GM18861 (cell line): ENCODE measurements at regions not wholly inside any gene's neighbourhood (a gene's known extent, or its start where the extent isn't known, plus 50 kb on each side); places are given as distances from the start of the nearest gene placed in this dataset.

ENCODE experiments used
- ATAC-seq: cut with Tn5 transposase; IDR thresholded peaks from one replicate; pipeline ENCODE4 v1.9.1; 2021; ENCODE audit not compliant: unreplicated experiment

DNA sequence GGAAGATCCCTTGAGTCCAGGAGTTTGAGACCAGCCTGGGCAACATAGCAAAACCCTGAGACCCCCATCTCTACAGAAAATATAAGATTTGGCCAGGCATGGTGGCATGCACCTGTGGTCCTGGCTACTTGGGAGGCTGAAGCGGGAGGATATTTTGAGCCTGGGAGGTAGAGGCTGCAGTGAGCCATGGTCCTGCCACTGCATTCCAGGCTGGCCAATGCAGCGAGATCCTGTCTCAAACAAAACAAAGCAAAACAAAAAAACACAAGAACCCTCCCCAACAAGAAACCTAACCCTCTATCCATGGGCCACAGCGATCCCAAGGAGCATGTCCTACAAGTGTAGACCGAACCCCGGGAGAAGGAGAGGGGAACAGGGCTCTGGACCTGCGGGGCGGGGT is 133.3 kb downstream of the MGAT5B start:
- no peak for ATAC-seq

DNA sequence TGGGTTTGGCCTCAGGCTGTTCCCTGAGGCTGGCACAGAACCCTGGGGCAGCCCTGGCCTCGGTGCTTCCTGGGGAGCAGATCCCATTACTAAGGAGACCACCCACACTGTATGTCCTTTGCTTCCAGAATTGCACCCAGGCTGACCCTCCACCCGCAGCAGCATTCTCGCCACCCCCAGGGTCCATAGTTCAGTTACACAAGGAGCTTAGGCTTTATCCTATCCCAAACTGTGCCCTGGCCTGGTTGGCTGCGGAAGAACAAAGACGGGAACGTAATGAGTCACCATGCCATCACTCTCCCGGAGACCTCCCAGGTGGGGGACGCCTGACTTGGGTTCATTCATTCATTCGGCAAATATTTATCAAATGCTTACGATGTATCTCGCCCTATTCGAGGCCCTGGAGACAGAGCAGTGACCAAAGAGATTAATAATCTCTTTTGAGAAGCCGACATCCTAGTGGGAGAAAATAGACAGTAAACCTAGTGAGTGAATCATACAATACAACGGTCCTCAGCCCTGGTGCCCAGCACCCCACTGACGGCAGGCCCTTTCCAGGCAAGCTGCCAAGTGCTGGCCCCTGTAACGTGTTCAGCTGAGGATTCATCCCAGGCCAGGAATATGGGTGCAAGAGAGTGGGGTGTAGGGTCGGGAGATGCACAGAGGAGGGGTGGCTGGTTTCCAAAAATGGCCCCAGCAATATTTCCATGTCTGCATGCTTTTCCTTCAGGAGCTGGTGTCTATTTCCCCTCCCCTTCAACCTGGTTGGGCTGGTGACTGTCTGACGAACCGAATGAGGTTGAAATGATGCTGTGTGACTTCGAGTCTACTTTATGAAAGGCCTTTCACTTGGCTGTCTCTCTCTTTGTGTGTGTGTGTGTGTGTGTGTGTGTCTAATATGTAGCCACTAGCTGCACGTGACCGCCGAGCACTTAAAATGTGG is 134.2 kb downstream of the MGAT5B start:
- no peak for ATAC-seq

DNA sequence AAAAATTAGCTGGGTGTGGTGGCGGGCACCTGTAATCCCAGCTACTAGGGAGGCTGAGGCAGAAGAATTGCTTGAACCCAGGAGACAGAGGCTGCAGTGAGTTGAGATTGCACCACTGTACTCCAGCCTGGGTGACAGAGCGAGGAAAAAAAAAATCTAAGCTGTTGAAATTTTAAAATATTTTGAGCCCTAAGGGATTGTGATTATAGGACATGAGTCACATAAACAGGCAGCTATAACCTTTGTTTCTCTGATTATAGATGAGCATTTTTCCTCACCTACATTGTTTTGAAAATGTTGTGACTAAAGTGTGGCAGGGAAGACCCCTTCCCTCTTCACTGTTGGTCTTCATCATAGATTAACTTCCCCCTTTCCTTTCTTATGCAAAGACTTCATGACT is 135.5 kb downstream of the MGAT5B start:
- no peak for ATAC-seq

DNA sequence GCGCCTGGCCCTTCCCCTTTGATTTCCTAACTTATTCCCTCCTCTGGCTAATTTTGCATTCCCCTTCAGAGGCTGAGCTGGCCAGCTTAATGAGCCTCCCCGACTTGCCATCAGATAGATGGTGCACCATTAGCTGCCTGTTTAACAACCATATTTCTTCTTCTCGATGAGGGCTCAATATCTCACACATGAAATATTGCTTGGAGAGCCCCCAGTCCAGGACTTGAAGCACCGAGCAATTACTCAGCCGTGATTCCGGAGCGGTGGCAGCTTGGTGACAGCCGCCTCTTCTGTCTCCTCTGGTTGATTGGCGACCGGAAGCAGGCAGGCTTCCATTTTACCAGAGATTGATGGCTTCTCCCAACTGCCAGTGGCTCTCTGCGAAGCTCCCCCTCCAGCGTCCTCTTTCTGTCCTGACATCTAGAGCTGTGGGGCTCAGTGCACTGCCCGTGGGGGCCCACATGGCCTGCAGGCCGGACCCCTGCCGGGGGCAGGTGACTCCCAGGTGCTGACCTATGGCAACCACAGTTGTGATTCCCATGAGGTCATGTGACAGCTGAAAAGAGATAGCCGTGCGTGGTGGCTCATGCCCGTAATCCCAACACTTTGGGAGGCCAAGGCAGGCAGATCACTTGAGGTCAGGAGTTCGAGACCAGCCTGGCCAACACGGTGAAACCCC is 133.7 kb upstream of the SEC14L1 start:
- ATAC-seq: no peak

DNA sequence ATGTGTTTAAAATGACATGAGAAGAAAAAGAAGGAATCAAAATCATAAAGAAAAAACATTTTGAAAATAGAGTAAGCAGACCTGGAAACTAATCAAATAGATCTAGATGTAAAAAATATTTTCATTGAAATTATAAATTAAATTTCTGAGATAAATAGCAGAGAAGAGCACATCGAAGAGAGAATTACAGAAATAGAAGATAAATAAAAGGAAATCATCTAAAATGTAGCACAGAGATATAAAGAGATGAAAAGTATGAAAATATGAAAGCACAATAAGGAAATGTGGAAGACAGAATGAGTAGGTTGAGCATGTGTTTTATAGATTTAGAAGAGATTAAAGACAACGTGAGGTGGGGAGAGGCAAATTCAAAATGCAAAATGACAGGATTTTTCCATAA is 130.9 kb upstream of the SEC14L1 start:
- no peak for ATAC-seq

DNA sequence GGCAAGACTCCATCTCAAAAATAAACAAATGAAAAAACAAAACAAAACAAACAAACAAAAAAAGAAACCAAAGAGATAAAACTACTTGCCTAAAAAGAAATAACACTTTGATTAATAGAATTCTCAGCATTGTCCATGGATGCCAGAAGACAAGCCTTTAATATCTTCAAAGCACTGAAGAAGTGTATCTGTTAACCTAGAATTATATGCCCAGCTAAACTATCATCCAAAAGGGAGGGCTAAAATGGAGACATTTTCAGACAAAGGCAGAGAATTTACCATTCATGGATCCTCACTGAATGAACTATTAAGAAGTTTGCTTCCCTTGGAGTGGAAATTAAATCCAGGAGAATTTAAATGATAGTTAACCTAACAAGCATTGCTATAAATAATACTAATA is 130.1 kb upstream of the SEC14L1 start:
- no peak for ATAC-seq

DNA sequence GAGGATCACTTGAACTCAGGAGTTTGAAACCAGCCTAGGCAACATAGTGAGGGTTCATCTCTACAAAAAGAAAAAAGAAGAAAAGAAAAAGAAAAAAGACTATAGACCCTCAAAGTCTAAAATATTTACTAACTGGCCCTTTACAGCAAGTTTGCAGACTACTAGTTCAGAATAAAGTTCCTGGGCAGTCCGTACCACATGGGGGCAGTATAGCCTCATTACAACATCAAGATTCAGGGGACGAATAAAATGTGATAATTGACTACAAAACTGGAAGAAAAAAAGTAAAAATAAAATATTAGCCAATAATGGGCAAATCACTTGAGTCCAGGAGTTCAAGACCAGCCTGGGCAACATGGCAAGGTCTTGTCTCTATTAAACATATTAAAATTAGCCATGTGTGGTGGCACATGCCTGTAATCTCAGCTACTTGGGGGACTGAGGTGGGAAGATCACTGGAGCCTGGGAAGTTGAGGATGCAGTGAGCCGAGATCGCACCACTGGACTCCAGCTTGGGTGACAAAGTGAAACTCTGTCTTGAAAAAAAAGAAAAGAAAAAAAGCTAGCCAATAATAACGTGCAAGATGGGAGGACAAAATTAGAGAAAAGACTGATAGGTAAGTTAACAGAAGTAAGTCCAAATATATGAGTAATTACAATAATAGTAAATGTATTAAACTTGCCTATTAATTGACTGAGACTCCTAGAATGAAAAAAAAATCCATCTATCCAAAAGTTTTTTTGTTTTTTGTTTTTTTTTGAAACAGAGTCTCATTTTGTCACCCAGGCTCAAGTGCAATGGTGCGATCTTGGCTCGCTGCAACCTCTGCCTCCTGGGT is 129.4 kb upstream of the SEC14L1 start:
- no peak for ATAC-seq

DNA sequence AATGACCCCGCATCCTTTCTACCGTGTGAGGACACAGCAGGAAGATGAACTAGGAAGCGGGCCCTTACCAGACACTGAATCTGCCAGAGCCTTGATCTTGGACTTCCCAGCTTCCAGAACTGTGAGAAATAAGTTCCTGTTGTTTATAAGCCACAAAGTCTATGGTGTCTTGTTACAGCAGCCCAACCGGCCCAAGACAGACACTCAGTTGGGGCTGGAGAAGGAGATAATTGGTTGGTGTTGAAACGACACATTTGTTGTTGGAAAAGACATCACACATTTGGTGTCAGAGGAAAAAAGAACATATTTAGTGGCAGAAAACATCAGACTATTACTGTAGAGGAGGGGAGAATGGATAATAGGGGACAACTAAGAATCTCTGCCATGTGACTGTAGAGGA is 122.3 kb upstream of the SEC14L1 start:
- ATAC-seq: no peak

DNA sequence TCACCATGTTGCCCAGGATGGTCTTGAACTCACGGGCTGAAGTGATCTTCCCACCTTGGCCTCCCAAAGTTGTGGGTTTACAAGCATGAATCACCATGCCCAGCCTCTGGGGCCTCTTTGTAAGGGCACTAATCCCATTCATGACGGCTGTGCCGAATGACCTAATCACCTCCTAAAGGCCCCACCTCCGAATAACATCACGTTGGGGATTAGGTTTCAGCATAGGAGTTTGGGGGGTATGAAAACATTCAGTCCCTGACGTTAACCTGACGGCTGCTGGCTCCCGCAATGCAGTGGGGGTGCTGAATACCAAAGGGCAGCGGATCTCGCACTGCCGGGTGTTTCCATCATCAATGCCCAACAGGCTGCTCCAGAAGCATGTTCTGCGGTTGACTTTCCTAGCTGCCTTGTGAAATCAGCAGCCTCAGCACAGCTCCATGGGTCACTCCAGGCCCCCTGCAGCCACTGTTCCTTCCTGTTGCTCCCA is 120.8 kb upstream of the SEC14L1 start:
- no peak for ATAC-seq

DNA sequence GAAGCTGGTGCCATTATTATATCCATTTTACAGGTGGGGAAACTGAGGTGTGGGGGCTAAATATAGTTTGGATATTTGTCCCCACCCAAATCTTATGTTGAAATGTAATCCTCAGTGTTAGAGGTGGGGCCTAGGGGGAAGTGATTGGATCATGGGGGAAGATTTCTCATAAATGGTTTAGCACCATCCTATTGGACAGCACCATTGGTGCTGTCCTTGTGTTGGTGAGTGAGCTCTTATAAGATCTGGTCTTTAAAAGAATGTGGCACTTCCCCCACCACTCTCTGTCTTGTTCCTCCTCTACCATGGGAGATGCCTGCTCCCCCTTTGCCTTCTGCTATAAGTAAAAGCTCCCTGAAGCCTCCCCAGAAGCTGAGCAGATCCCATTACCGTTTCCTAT is 119.8 kb upstream of the SEC14L1 start:
- ATAC-seq: no peak

DNA sequence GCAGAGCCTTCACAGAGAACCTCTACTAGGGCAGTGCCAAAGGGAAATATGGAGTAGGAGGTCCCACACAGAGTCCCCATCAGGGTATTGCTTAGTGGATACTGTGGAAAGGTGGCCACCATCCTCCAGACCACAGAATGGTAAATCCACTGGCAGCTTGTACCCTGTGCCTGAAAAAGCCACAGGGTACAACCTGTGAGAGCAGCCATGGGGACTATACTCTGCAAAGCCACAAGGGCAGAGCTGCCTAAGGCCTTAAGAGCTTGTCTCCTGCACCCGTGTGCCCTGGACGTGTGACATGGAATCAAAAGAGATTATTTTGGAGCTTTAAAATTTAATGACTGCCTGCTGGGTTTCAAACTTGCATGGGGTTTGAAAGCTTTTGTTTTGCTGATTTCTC is 118.0 kb upstream of the SEC14L1 start:
- ATAC-seq: no peak

DNA sequence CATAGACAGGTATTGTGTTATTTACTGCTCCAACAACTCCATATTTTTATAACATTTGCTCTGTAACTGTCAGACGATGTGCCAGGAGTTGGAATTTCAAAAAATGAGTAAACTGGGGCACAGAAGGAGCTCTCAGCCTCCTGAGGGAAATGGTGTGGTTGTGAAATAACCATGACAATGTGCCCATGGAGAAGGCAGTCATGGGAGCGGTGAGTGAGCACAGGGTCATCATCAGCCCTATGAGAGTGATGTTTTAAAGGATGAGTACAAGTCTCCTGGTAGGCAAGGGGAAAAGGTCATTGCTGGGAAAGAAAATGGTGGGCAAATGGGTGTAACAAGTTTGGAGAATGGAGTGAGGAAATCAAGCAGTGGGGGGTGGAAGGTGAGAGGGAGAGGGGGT is 115.0 kb upstream of the SEC14L1 start:
- ATAC-seq: no peak

DNA sequence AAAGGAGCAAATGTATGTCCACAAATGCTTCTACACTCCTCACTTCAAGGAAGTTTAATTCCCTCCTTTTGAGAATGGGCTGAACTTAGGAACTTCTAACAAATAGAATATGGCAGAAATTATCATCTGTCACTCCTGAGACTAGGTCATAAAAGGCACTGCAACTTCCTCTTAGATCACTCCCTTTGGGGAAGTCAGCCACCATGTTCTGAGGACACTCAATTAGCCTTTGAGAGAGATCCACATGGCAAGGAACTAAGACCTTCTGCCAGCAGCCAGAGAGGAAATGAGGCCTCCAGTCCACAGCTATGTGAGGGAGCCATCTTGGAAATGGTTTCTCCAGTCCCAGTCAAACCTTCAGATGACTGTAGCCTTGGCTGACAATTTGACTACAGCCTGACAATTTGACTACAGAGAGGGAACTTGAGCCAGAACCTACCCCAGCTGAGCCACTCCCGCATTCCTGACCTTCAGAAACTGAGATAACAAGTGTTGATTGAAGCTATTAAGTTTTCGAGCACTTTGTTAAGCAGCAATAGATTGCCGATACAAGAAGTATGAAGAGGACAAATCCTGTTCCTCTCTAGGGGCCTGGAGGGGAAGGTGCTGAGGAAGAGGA is 113.4 kb upstream of the SEC14L1 start:
- ATAC-seq: no peak

DNA sequence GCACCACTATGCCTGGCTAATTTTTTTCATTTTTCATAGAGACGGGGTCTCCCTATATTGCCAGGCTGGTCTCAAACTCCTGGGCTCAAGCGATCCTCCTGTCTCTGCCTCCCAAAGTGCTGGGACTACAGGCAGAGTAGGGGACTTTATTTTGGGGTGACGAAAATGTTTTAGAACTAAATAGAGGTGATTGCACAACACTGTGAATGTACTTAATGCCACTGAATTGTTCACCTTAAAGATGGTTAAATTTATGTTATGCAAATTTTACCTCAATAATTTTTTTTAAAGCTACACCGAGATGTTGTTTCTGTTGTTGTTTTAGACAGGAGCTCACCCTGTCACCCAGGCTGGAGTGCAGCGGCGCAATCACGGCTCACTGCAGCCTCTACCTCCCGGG is 111.9 kb upstream of the SEC14L1 start:
- ATAC-seq: no peak

DNA sequence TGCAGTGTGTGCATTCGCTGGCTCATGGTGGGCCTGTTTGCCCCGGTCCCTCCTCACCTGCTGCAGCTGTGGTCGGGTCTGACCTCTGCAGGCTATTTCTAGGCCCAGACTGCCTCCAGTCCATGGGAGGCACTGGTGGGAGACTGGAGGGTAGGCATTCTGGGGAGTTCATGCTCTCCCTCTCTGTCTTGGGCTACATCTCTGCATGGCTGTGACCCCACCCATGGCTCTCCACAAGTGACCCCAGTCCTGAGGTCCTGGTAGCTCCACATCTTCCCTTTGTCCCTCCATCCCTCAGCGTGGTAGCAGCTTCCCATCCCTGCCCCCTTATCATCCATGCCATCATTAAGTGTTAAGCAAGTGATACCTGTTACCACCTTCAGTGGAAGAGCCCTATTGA is 107.8 kb upstream of the SEC14L1 start:
- ATAC-seq: no peak

DNA sequence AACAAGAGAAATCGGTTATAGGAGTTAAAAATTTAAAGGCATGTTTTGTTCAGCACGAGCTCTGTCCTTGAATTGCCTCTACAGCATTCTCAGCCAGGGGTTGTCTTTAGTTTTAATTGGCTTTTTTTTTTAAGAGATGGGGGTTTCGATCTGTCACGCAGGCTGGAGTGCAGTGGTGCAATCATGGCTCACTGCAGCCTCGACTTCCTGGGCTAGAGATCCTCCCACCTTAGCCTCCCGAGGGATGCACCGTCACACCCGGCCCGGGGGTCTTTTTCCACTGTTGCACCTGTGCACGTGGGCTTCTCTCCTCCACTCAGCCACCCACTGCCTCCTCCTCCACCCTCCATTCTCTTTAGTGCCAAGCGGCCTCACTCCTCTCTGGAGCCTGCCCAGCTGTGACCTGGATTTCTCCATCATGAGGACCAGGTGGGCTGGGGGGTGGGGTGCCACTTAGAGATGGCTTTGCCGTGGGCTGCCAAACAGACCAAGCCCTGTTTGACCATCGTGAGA is 106.8 kb upstream of the SEC14L1 start:
- ATAC-seq: no peak

DNA sequence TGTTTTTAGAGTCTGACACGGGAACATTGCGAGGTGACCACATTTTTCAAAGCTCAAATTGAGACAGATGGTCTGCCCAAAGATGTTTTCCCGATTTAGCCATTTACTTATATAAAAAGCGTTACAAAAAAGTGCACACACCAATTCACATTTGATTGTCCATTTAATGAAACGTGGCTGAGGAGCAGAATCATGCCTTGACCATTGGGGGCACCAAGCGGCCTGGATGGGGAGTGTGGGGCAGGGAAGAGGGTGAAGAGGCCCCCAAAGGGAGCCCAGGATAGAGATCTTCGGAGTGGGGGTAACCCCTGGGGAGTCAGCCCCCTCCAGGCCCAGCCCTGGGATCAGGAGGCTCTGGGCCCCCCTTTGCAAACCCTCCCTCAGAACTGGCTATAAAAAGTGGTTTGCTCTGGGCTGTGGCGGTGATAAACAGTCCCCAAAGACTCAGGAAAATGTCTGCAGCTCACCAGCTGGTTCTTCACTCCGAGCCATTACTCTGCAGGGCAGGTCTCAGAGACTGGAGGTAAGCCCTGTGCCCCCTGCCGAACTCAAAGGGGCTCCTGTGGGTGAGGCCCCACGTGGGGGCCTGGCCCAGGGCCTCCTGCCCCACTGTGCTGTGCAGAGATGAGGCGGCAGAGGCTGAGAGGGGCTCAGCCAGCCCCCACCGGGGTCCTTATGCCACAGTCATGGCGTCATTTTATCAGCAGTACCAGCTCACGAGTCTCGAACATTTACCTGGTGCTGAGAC is 105.9 kb upstream of the SEC14L1 start:
- no peak for ATAC-seq

DNA sequence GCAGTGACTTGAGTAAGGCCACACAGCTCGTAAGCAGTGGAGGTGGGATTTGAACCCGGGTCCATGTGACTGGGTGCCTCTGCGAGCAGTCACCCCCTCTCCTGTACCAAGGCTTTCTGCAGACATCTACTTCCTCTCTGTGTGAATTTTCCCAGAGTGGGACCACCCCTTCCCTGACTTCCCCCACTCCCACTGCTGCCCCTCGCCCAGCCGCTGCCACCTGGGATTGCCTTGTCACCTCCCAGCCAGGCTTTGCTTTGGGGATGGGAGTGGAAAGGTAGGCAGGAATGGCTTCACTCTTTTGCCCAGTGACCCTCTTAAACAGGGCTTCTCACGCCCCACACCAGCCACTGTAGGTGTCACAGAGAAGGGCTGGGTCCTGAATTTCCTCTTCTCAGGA is 105.2 kb upstream of the SEC14L1 start:
- ATAC-seq: no peak

DNA sequence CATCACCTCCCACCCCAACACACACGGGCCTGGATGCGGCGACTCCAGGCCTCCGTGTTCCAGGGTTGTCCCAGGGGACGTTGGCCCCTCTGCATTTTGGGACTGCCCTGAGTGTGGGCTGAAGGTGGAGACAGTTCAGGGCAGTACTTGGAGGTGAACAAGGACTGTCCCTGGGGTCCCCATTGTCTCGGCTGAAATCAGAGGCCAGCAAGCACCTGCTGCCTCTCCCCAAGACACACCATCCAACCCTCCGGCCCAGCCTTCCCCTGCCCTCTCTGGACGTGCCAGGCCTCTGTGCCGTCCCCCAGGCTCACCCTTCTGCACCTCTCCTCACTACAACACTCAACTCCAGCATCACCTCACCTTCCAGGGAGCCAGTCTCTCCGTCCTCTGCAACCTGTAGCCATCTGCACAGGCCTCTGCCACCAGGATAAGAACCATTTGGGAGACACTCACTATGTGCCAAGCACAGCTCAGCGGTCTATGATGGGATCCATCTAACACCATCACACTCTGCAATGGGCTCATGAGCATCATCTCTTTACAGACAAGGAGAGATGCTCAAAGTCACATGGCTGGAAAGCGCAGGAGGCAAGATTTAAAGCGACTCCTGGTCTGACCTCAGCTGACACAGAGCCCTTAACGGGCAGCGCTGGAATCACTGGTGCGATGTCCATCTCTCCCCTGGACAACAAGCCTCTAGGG is 104.5 kb upstream of the SEC14L1 start:
- ATAC-seq: no peak
